Activated T-helper 9 cell treated with anti-CD3 and anti-CD28 coated beads, Interleukin-2, amount 50 U/mL, for 16 hours (primary cell): ENCODE measurements at regions not wholly inside any gene's neighbourhood (a gene's known extent, or its start where the extent isn't known, plus 50 kb on each side); places are given as distances from the start of the nearest gene placed in this dataset.
"Not testable (repeated sequence)": the region's sequence is repeated elsewhere in the genome, so short reads cannot be mapped to it uniquely, and the experiment has no call there.

ENCODE experiments used
- DNase-seq: peaks from one replicate; pipeline ENCODE4 v3.0.0-alpha.2; 2020; ENCODE audit warnings: low read depth

- DNase-seq: no peak
Observed at GRCh38 chr1:201639391-201639790, 100.5 kb downstream of the NAV1 start.

DNA sequence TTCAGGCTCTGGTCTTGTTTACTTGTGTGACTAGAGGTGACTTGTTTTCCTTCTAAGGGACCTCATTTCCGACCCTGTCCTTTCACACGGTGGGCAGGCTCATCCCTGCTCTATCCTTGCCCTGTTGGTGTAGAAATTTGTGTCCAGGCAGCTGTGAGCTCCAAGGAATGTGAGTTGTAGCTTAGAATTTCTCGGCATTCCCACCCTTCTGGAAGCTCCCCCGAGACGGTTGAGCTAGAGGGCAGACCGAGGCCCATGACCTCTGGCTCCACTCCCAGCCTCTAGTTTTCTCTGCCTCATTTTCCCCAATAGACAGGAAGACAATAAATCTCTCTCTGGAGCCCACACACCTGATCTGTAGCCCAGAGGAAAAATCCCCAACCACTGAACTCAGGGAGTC lies 100.9 kb downstream of the NAV1 start:
- no peak for DNase-seq

DNA sequence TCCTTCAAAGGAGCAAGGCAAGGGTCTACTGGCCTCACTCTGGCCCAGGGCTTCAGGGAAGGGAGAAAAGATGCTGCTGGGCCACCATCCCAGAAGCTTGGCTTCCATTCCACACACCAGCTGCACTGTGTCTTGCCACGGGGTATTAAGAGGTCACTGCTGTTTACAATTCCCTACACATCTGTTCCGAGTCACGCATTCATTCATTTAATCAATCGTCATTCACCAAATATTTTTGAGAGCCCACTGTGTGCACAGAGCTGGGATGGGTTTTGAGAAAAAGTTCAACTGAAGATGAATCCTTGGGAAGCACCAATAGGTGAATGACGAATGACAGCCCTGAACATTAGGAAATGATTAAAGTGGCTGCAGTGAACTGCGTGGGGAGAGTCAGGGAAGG lies 101.7 kb downstream of the NAV1 start:
- no peak for DNase-seq

GRCh38 chr1:201641524-201642253 lies 102.8 kb downstream of the NAV1 start:
- DNase-seq: no peak

DNA sequence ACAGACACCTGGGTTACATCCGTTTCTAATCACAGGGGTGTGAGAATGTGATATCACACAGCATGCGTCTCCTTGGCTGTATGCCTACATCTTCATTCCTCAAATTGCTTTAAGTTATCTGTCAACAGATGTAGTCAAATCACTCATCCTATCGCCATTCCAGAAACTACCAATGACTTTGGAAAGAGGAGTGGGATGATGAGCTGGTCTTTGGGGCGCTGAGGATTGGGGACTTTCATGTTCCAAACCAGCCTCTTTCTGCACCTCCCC lies 104.8 kb downstream of the NAV1 start:
- DNase-seq: no peak

- no peak for DNase-seq
Observed at GRCh38 chr1:201644197-201644596, 105.3 kb downstream of the NAV1 start.

GRCh38 chr1:201645000-201645399 lies 106.1 kb downstream of the NAV1 start:
- DNase-seq: not testable (repeated sequence)

GRCh38 chr1:201645956-201646355 lies 107.0 kb downstream of the NAV1 start:
- DNase-seq: no peak

DNA sequence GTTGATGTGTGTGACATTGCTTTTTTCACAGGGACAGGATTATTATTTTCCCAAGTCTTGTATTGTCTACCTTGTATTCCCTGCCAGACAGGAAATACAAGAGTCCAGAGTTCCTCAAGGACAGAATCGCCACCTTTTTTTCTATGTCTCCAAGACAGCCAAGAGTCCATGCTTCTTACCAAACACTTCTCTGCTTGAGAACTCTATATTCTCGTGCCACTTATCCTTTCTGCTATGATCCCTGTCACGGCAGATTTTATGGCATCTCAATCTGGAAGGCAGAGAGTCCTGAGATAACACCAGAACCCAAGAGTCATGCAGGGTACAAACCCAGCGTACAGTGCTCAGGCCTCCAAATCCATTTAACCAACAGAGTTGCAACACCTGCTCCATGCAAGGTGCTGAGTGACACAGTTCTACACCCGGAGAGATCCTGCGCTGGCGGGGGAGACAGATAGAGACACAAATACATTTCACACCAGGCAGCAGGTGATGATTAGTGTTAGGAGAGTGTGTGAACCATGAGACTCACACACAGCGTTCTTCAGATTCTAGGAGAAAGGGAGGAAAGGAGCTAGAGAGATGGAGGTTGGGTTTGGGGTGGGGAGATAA lies 107.6 kb downstream of the NAV1 start:
- DNase-seq: no peak

DNA sequence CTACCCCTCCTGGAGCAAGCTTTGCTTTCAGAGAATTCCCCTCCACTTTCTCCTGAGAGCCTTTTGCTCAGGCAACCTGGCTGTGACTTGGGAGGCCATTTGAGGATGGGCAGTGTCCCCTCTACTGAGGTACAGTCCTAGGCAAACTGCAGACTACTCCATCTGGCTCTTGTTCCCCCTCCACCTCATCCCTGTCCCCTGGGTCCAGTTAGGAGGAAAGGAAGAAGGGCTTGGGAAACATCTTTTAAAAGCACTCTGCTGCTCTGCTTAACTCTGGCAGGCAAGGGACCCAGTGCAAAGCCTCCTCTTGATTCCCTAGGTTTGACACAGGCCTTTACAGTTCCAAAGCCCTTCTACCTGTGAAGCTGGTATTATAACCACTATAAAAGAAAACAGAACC lies 108.2 kb downstream of the NAV1 start:
- no peak for DNase-seq

- DNase-seq: no peak
Observed at GRCh38 chr1:201647722-201648065, 108.8 kb downstream of the NAV1 start.

DNA sequence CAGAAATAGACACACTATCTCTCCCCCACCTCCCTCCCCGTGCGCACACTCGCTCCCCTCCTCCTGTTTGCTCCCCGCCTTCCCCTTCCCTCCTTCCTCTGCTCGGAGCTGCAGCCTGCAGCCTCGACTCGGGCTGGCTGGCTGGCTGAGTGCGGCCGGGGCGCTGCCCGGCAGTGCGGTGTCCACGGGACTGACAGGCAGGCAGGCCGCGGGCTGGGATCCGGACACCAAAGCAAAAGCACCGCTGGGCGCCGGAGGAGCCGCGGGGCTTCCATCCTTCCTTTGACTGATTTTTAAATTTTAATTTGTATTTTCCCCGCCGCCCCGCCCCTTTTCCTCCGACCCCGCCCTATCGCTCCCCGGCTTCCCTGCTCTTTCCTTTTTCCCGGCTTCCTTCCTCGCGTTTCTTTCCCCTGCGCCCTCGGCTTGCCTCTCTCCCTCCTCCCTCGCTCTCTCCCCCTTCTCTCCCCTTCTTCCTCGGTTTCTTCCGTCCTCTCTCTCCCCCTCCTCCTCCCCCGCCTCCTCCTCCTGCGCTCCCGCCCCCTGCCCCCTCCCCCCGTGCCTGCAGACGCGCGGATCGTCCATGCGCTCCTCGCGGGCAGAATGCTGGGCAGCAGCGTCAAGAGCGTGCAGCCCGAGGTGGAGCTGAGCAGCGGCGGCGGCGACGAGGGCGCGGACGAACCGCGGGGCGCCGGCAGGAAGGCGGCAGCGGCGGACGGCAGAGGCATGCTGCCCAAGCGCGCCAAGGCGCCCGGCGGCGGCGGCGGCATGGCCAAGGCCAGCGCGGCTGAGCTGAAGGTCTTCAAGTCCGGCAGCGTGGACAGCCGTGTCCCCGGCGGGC lies 109.4 kb downstream of the NAV1 start:
- no peak for DNase-seq

DNA sequence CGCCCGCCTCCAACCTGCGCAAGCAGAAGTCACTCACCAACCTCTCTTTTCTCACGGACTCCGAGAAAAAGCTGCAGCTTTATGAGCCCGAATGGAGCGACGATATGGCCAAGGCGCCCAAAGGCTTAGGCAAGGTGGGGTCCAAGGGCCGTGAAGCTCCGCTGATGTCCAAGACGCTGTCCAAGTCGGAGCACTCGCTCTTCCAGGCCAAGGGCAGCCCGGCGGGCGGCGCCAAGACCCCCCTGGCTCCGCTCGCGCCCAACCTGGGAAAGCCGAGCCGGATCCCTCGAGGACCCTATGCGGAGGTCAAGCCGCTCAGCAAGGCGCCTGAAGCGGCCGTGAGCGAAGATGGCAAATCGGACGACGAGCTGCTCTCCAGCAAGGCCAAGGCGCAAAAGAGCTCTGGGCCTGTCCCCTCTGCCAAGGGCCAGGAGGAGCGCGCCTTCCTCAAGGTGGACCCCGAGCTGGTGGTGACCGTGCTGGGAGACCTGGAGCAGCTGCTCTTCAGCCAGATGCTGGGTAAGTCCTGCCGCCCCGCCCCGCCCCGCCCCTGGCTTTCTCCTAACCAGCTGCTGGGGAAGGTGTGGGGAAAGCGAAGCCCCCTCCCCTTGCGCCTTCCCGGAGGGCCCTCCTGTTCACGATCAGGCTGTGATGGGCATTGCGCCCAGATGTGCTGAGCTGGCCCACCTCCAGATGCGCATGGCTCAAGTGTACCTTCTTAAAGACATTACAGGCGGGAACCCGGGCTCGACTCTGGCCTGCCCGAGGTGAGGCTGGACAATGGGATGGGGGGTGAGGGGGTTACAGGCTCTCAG lies 110.2 kb downstream of the NAV1 start:
- no peak for DNase-seq

GRCh38 chr1:201649761-201650622 lies 111.1 kb downstream of the NAV1 start:
- DNase-seq: no peak

DNA sequence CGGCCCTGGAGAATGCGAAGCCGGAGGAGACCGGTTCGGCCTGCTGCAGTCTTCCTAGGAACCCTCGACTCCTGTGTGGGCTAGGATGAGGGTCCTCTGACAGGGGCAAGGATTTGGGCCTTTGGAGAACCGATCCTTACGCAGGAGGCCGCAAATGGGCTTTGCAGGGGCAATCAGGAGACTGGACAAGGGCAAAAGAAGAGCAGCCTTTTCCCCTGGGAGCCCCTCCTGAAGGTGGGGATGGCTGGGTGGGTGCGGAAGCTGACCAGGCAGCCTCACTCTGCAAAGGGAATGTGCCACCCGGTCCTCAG lies 111.7 kb downstream of the NAV1 start:
- no peak for DNase-seq

GRCh38 chr1:201652181-201652580 lies 113.3 kb downstream of the NAV1 start:
- DNase-seq: no peak

- DNase-seq: no peak
Observed at GRCh38 chr1:201653233-201653632, 114.3 kb downstream of the NAV1 start.

DNA sequence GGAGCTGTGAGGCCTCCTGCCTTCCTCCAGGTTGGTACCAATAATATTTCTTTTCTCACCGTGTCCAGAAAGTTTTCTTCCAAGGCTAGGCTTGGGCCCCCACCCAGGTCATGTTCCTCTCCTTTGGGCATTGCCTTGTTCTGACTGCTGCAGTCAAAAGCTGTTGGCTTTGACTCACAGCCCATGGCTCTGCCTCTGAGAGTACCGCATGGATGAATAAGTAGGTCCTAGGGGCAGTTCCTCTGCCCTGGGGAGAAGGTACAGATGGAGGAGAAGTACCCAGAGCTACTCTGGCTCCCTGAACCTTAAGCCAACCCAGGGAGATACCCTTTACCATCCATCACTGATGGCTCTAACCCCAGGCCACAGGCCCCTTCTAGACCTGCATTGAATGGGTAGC lies 115.0 kb downstream of the NAV1 start:
- DNase-seq: no peak

- no peak for DNase-seq
Observed at GRCh38 chr1:201655243-201655642, 116.3 kb downstream of the NAV1 start.

GRCh38 chr1:201655910-201656309 lies 117.0 kb downstream of the NAV1 start:
- DNase-seq: no peak

GRCh38 chr1:201656311-201657032 lies 117.5 kb downstream of the NAV1 start:
- DNase-seq: no peak
